Heart left ventricle (tissue), 13 donors: ENCODE measurements at regions not wholly inside any gene's neighbourhood (a gene's known extent, or its start where the extent isn't known, plus 50 kb on each side); places are given as distances from the start of the nearest gene placed in this dataset.

Experiments
- CTCF ChIP-seq, 12 donors: fragments of 200-600 bp; sonication (generic) in 4 of 12; IDR thresholded peaks; one replicate each; pipeline versions ENCODE4 v1.5.0 to v1.8.0; 2018 to 2022; ENCODE audit warnings: antibody characterized with exemption in 12 of 12, mild to moderate bottlenecking in 5 of 12
- POLR2A ChIP-seq, 2 donors: fragments of 450-650 bp; IDR thresholded peaks; one replicate each; pipeline ENCODE4 v1.6.1; 2017; ENCODE audit warnings: antibody characterized with exemption in 2 of 2, mild to moderate bottlenecking in 2 of 2, moderate library complexity in 2 of 2
- donor health status: ischemic (EF 13 %, LVEDD 7.1; RV severe dilation, severe dysfunction).
- donor health status: DM: no; HTN: yes; CAD: no.
- donor health status: DM: no; HTN: no; CAD: no.
- donor health status: ischemic (EF 25% LVEDD 6.9; RV normal size, moderate dysfunction).
- donor health status: ischemic (EF 25% LVEDD 5.7; RV mildly dilated, moderate dysfunction).
- donor health status: ischemic (EF 35%, LVEDD 5.7; RV mildly dilated, moderate dysfunction).
- donor health status: nonischemic (EF 11% LVEDD 7.7; RV severe dilation, severe dysfunction).
- donor health status: DM: yes; HTN: yes; CAD: no.
- donor health status: PGD.
- donor health status: ischemic (EF 29% LVEDD 5.4; RV normal size, mild dysfunction).
- donor health status: nonischemic (EF 23%, LVEDD 6.1; RV moderate dilation, normal function).

DNA sequence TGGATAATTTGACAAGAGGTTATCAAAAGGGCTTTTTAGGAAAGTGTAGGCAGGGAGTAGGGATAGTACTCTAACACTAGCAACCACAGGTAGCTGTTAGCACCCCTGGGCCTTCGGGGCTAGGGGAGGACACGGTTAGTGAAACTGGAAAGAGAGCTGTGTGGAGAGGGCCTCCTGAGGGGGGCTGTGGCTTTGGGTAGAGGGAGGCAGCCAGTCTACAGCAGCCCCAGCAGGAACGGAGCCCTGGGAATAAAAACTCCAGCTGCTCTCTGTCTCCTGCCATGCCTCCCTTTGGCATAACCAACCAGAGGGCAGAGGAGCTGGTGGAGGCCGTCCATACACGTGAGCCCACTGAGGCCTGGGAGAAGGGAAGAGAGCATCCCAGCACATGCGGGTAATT is 223.2 kb downstream of the FOXD2 start:
- TF ChIP-seq CTCF (IDR thresholded peaks at IDR 0.05) (no peak), POLR2A (IDR thresholded peaks at IDR 0.05) (no peak)
